Pons (tissue), 1 donor: ENCODE measurements at regions not wholly inside any gene's neighbourhood (a gene's known extent, or its start where the extent isn't known, plus 50 kb on each side); places are given as distances from the start of the nearest gene placed in this dataset.

Experiments
- DNase-seq: peaks from one replicate; pipeline ENCODE4 v3.0.0-alpha.2; 2016; ENCODE audit warnings: low spot score

DNA sequence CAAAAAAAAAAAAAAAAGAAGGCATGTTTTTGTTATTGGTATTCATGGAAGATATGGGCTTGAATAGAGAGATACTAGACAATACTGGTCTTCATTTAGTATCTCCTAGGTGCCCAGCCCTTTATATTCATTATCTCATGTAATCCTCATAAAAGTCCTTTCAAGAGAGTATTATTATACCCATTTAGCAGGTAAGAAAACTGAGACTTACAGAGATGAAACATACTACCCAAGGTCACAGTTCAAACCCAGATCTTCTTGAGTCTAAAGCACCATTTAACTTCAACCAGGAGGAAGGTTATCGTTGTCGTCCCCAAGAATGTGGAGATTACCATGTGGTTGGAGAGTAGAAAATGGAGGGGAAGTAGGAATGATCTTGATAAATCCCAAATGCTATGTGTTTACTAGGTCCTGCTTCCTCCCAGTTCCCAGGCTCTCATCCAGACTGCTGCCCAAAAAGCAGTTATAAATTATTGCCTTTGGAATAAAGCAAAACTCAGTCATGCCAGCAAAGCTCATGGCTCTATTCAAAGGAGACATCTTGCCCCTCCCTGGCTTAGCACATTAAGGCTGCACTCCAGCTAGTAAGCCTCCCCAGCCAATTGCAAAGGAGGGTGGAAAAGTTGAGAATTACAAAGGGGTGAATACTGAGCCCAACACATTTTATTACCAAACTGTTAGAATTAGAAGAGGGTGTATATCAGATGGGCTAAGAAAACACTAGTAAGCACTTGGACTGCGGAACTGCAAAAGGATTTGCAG lies 163.9 kb downstream of the PIK3R1 start:
- DNase-seq = no peak

DNA sequence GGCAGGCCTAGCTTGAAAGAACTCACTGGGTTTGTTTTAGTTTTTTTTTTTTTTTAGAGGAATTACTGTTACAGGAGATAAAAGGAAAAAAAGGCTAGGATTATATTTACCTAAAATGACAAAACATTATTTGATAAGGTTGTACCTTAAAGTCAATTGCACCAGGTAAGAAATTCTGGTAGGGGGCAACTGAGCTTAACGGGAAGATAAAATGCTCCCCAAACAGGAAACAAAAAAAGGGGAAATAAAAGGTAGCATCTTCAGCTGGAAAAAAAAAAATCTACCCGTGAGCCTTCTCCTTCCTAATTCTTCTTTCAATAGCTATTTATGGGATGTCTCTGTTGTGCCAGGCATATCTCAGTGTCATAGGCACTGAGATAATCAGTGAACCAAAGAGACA lies 164.5 kb downstream of the PIK3R1 start:
- peak; percentile 3 for DNase-seq

DNA sequence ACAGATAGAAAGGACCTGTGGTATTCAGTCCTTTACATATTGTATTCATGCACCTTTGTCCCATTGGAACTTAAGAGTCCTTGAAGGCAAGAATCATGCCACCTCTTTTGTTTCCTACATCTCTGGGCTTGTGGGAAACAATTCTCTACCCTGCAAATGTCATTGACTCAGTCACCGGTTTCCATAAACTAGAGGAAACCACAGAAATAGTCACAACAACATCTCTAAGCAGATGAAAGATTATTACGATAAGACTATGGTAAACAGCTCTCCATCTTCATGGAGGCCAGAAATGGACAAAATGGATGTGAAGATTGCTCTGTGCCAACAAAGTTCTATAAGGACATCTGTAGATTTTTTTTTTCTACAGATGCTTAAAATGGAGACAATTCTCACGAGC lies 165.5 kb downstream of the PIK3R1 start:
- DNase-seq = no peak

DNA sequence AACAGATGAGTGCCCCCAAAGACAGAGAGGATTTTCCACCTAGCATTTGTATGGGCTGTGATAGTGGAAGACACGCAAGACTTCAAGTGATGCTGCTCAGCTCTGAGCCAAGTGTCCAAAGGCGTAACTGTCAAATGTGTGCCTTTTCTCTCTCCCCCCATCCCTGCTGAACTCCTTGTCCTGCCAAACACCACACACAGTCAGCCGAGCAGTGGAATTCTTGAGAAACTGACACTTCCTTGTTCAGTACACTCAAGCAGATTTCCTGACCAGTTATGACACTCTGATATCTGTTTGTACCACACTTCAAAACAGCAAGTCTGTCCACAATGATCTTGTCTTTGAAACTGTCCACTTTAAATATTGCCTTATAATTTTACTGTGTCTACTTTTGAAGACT lies 166.4 kb downstream of the PIK3R1 start:
- DNase-seq = peak; percentile 3

DNA sequence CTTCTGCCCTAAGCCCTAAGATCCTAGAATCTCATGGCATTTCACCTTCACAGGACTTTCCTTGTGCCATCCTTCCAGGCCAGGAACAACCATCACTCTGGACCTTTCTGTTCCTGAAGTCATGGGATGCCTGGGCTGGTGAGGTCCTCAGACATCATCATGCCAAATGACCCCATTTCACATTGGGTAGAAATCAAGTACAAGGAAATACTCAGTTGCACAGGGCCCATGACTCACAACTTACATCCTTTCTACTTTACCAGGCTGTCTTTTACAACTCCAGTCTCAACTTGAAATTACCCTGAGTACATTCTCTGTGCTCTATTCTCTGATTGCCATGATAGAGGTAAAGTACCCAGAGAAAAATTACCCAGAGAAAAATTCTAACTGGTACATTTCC lies 167.1 kb downstream of the PIK3R1 start:
- no peak for DNase-seq

DNA sequence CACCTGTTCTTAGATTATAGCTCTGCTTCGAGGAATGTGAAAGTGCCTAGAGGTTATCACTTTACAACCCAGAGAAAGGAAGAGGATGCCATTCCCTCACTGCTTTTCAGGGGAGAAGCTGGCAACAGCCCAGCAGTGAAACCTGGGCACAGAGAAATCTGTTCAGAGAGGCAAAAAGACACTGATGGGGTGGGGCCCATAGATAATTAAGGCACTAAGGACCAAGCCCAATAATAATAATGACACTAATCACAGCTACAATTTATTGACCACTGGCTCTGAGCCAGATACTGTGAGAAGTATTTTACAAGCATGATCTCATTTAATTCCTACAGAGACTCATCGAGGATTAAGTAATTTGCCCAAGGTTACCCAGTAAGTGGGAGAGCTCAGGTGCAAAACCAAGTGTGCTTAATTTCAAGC lies 168.3 kb downstream of the PIK3R1 start:
- no peak for DNase-seq

DNA sequence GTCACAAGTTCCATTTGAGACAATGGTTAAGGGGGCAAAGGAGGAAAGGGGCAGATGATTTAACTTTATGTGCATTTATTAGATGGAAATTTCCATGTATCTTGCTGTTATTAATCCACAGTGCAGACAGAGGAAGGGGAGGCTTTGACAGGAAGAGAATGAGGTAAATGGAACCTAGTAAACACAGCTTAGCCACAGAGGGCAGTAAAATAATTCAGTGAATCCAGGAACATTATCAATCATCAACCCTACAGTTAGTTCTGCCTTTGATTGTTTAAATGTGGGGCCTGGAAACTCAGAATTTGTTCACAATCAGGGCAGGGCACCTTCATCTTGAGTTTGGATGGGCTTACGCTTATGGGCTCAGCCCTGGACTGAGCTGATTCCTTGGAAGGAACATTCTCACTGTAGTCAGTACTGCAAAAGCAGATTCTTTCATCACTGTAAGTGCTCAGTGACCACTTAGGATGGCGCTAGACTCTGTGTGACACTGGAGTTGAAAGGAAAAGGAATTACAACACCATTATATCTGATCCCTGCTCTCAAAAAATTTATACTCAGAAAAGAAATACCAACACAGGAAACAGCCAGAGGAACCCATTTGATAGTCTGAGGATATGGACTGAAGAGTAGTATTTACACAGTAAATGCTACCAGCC lies 169.5 kb downstream of the PIK3R1 start:
- DNase-seq = no peak

DNA sequence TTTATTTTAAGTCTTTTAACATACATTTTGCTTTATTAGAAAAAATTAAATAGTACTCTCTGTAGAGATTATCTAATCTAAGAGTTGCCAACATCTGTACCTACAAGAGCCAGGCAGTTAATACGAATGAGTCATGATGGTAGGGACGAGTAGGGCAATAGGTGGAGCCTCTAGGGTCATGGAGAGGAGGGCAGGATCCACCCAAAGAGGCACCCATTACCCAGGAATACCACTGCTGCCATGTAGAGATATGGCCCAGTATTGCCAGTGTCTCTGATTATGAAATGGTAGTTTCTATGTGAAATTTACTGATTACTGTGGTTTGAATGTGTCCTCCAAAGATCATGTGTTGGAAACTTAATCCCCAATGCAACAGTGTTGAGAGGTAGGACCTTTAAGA lies 170.4 kb downstream of the PIK3R1 start:
- no peak for DNase-seq

DNA sequence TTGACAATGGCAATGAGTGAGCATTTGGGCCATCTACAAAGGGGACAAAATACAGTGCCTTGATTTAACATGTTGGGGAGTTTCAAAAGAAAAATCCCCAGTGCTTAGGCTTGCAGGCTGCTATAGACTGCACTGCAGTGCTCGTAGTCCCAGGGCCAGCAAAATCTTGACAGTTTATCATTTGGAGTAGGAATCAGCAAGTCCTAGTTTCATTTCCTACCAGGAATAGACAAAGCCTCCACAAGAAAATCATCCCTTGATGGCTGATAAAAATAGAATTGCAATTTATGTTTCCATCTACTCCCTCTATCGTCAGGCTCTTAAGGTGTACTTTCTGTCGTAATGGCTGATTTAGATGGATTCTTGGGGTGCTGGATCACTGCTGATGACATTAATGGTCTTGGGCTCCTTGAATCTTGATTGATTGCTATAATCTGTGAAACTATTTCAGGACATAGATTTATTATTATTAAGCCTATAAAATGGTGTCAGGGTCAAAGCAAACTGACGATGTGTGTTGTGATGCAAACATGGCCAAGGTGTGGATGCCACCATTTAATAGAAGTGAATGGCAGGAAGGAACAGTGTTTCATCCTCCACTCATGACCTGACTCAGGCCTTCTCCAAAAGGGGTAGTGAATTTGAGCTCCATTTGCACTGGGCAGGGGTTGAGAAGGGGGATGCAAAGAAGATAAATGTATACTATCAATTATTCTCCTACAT lies 171.7 kb downstream of the PIK3R1 start:
- no peak for DNase-seq

DNA sequence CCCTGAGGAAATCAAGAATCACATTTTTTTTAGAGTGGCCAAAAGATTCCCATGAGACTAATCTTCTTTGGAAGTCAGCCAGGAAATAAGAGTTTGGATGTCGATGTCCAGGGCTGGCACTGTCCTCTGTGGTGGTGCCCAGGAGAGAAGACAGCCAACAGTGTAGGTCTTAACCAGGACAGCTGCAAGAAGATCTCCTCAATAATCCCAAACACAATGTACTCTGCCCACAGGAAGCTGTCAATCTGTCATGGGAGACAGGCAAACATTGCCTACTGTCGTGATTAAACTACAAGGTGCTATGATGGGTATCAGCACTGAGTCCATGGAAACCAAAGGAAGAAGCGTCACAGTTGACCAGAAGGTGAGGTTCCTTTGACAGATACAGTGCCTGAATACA lies 174.1 kb downstream of the PIK3R1 start:
- DNase-seq = no peak

DNA sequence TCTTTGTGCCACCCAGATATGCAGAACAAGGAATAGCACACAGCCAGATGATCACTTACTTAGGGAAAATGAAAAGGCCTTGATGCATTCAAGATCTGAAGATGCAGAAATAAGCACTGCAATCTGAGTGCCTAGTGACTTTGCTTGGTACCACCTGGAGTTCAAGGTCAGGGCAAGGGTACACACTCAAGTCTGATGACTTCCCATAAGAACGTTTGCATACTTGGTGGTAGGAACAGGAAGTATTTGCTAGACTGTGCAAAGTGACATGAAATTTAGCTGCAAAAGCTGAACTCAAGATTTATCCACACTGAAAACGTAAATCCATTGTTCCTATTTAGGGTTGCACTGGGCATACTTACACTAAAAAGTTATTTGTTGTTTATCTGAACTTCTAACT lies 177.1 kb downstream of the PIK3R1 start:
- DNase-seq = no peak

DNA sequence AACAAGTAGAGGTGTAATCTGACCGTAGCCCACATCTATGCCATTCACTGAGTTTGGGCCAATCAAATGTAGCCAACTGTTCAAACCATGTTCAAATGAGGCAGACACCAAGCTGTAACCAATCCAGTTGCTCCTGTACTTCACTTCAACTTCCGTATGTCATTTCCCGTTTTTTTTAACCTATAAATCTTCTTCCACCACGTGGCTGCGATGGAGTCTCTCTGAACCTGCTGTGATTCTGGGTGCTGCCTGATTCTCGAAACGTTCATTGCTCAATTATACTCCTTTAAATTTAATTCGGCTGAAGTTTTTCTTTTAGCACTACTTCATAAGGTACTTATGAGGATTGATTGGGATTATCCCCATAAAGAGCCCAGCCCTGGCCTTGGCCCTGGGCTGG lies 179.7 kb downstream of the PIK3R1 start:
- no peak for DNase-seq

DNA sequence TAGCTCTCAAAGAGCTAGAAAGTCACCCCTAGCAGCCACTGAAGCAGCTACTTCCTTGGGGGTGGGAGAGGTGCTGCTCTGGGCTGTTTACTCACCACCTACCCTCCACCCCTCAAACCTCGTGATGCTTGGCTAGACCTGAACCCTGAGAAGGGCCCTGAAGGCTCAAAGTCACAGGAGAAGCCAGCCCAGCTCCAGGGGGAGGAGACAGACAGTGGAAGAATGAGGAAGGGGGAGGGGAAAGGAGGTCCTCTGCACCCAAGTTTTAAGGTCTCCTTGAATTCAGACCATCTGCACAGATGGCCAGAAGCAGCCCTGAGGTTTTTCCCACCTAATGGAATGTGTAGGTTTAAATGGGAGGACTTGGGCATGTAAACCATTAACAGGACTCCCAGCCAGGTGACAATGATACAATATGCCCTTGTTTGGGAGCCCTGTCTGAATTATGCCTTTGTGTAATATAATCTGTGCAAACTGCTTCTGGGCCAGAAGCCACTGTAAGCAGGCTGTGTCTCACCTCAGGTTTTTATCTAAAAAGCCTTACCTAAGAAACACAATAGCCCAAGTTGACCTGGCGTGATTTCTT lies 180.5 kb downstream of the PIK3R1 start:
- no peak for DNase-seq

DNA sequence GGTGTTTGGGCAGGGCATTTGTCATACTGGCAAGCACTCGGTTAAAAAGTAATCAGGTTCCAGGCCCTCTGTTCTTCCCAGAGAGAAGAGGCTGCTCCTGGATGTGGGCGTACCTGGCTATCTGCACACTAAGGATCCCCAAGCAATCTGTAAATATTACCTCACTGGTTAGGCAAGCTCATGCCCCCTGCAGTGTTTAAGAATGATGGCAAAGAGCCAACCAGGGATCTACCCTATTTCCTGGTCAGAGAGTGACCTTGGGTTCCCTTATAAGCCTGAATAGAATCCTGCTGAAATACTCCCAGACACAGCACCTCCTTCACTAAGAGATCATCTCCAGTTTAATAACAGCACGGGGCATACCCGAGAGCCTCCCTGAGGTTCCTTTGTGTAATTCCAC lies 181.2 kb downstream of the PIK3R1 start:
- no peak for DNase-seq

DNA sequence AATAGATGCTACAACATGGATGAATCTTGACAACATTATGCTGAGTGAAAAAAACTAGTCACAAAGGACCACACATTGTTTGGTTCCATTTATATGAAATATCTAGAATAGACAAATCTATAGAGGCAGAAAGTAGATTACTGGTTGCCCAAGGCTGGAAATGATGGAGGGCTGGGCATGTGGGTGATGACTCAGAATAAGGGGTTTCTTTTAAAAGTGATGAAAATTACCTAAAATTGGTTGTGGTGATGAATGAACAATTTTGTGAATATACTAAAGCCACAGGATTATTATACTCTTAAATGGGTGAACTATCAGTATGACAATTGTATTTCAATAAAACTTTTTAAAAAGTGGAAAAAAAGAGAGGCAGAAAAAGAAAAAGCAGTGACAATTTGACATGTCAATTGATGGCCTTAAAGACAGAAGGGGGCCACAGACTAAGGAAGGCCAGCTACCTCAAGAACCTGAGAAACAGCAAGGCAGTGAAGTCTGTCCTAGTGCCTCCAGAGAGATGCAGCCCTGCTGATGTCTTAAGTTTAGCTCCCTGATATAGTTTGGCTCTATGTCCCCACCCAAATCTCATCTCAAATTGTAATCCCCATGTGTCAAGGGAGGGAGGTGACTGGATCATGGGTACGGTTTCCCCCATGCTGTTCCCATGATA lies 182.7 kb downstream of the PIK3R1 start:
- DNase-seq = no peak

DNA sequence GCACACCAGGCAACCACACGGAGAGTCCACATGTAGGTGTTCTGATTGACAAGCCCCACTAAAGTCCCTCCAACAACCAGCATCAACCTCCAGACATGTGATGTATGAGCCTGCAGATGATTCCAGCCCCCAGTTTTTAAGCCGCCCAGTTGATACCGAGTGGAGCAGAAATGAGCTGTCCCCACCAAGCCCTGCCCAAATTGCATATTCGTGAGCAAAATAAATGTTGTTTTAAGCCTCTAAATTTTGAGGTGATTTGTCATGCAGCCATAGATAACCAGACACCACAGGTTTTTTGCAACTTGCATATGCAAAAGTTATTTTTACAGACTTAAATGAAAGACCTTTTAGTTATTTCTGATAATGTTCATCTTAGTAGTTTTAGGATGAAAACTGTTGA lies 187.7 kb downstream of the PIK3R1 start:
- DNase-seq = no peak

DNA sequence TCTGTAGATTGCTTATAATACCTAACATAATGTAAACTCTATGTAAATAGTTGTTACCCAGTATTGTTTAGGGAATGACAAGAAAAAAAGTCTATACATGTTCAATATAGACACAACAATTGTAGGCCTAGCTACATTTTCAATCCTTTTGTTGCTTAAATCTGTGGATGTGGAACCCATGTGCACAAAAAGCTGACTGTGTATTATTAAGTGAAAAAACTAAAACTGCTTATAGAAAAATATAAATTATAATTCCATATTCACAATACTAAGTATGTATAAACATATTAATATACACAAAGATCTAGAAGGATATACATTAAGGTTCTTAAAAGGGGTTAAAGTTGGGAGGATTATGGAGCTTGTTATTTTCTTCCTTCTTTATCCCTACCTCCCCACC lies 188.7 kb downstream of the PIK3R1 start:
- no peak for DNase-seq

DNA sequence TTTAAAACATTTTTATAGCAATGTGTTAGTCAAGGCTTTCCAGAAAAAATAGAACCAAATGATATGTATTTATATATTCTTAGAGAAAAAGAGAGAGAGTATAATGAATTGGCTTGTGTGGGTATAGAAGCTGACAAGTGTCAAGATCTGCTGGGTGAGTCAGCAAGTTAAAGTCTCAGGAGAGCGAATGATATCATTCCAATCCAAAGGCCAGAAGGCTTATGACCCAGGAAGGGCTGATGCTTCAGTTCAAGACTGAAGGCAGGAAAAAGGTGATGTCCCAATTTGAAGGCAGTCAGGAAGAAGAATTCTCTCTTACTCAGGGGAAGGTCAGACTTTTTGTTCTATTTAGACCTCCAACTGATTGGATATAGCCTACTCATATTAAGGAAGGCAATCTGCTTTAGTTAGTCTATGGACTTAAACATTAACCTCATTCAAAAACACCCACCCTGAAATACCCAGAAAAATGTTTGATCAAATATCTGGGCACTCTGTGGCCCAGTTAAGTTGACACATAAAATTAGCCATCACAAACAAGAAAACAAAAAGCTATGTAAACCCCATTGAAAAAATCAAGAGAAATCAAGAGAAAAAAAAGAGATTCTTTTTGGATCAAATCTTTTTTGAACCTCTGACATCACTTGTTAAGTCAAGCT lies 189.6 kb downstream of the PIK3R1 start:
- DNase-seq = no peak

DNA sequence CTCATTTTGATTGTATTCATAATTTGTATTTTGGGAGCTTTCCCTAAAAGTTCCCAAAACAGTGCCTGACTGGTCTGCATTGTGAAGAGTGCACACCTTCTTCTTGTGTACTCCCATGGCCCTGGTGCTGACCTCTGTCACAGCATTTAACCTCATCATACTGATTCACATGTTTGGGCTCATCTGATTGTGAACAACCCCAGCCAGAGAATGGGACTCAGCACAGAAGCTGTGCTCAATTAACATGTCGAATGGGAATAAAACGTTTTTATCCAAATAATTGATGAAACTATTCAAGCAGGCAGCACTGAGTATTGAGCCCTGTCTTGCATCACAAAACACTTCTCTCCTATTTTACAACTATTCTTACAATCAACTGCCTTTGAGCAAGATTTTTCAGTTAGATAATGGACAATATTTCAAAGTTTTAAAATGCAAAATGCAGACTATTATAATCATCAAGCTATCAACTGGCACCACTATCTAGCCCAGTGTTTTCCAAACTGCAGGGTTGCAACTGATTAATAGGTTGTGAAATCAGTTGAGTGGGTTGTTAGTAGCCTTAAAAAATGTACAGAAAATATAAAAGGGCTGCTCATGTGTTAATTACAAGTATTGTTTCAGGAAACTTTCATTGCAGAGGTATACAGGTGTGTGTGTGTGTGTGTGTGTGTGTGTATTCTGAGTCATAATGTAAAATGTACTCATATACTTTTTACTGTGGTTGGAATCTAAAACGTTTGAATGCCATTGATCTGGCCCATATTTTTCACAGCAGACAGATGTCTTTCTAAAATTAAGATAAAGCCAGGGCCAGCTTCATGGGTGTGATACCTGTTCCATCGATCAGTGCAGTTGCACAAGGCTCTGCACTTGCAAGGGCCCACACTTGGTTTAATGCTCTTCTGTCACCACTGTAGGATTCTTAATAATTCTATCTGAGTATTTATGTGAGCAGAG lies 190.5 kb downstream of the PIK3R1 start:
- no peak for DNase-seq

DNA sequence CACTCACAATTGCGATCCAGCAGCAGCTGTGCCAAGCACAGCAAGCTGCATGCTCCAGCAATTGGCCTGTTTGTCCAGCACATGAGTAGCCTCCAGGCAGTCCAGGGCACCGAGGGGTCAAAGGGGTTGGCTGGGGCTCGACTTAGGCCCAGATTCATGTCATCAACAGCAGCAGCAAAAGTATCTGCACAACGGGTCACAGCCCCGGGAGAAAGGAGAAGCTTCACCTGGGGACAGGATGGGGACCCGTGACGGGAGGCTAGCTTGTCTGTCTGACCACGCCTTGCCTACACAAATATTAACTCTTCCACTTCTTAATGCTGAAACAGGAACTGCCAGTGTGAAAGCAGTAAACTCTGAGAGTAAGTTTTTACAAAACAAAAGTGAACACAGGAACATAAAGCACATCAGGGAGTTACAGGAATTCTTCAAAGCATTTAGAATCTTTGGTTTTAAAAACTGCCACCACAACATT lies 191.2 kb downstream of the PIK3R1 start:
- DNase-seq = no peak
